ENCODE measurements at regions not wholly inside any gene's neighbourhood (a gene's known extent, or its start where the extent isn't known, plus 50 kb on each side); places are given as distances from the start of the nearest gene placed in this dataset.

DNA sequence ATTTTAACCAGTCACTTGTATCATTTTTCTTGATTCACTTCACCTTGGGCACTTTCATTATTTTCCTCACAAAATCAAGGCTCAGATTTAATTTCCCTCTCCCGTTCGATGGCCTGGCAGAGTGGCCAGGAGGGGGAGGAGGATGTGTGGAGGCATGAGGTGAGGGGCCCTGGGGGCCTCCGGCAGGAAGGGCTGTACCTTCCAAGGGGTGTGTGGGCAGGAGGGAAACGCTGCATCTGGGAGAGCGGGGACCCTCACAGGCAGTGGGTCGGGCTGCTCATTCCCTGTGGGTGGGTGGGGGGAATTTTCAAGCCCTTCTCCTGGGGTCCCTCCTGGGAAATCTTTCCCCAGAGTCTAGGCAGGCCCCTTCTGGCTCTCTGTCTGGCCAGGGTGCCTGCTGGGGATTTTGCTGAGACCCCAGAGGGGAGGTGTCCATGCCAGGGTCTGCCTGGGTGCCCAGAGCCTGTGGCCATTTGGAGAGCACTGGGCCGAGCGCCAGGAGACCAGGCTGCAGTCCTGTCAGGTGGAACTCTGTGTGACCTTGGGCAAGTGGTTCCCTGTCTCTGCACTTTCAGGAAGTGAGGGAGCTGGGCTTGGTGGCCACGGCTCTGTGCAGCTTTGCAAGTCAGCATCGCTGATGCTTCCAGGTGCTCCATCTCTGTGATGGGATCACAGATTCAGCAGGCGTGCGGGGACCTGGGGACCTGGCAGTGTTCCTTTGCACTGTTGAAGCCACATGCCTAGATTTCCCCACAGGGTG, 81.9 kb upstream of the C1orf174 start:
- no peaks in the 10 kb centered on the region for H3K79me2 ChIP-seq (ENCODE audit: control insufficient read depth, low read length)
- H3K4me3 ChIP-seq (ENCODE audit: low read length) = no peak overlapping the region
- H3F3A ChIP-seq (ENCODE audit: control insufficient read depth, insufficient read depth) = no peaks in the 10 kb centered on the region
- no peaks in the 10 kb centered on the region for H4K20me1 ChIP-seq (ENCODE audit: control insufficient read depth, insufficient read depth, low read depth, low read length)
- TF ChIP-seq CTCF (IDR thresholded peaks at IDR 0.05; ENCODE audit: low read depth, low read length, poor library complexity, severe bottlenecking) = no peak
- TF ChIP-seq EZH2phosphoT487 (IDR thresholded peaks at IDR 0.05; ENCODE audit: borderline replicate concordance, low read length) = no peak
- no peaks in the 10 kb centered on the region for H3K27me3 ChIP-seq (ENCODE audit: control insufficient read depth, low read length)
- H3K27ac ChIP-seq (ENCODE audit: low read depth, low read length) = no peak overlapping the region
- no peaks in the 10 kb centered on the region for H3K9me3 ChIP-seq (ENCODE audit: control insufficient read depth, insufficient read depth, low read length)
- no peaks in the 10 kb centered on the region for H3K36me3 ChIP-seq (ENCODE audit: control insufficient read depth, low read length)
- H3K9me2 ChIP-seq (replicated peaks; ENCODE audit: control insufficient read depth, low read length) = no peaks in the 10 kb centered on the region
- no peak overlapping the region for H3K4me2 ChIP-seq (ENCODE audit: low read length)
- H3K4me1 ChIP-seq (ENCODE audit: control insufficient read depth, low read length) = peaks cover 9% of the 10 kb centered on the region

DNA sequence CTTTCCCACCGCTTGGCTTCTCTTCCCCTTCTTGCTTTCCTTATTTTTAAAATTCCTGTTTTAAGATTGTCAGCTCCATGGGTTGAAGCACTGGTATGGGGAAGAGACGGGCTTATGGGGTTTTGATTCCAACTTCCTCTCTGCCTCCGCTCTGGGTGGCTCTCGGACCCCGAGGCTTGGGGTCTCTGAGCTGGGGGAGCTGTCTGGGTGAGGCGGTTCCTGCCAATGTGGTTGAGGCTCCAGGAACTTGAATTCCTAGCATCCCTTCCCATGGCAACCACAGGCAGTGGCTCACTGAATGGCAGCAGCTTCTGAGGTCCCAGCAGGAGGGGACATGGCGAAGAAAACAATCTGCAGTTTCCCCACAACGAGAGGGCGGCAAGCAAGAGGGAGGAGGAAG, 83.1 kb upstream of the C1orf174 start:
- Histone ChIP-seq H3K79me2 (ENCODE audit: control insufficient read depth, low read length) (no peaks in the 10 kb centered on the region), H3K4me1 (ENCODE audit: control insufficient read depth, low read length) (peaks cover 9% of the 10 kb centered on the region), H3F3A (ENCODE audit: control insufficient read depth, insufficient read depth) (no peaks in the 10 kb centered on the region), H4K20me1 (ENCODE audit: control insufficient read depth, insufficient read depth, low read depth, low read length) (no peaks in the 10 kb centered on the region), H3K9me2 (replicated peaks; ENCODE audit: control insufficient read depth, low read length) (no peaks in the 10 kb centered on the region), H3K27me3 (ENCODE audit: control insufficient read depth, low read length) (no peaks in the 10 kb centered on the region), H3K36me3 (ENCODE audit: control insufficient read depth, low read length) (no peaks in the 10 kb centered on the region), H3K4me3 (ENCODE audit: low read length) (no peak overlapping the region), H3K9me3 (ENCODE audit: control insufficient read depth, insufficient read depth, low read length) (no peaks in the 10 kb centered on the region; the same call in 1 of the 2 replicates), H3K27ac (ENCODE audit: low read depth, low read length) (no peak overlapping the region), H3K4me2 (ENCODE audit: low read length) (no peak overlapping the region)
- TF ChIP-seq EZH2phosphoT487 (IDR thresholded peaks at IDR 0.05; ENCODE audit: borderline replicate concordance, low read length) = no peak
- TF ChIP-seq CTCF (IDR thresholded peaks at IDR 0.05; ENCODE audit: low read depth, low read length, poor library complexity, severe bottlenecking) = no peak

DNA sequence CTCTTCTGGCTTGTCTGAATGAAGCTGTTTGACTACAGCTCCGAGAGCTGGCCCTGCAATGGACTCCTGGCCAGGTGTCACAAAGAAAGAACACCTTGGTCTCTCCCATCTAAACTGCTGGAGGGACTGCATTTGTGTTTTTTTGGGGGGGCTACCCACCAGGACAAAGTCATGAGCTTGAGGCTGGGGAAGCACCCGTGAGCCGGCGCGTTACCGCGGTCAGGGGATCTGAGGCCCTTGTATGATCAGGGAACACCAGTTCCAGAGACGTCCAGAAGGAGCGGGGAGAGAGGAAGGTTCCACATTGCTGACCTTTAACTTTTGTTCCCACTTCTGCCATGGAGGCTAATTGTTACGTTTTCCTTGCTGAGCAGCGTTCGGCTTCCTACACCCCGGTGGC, 84.5 kb upstream of the C1orf174 start:
- no peaks in the 10 kb centered on the region for H3K27me3 ChIP-seq (ENCODE audit: control insufficient read depth, low read length)

More for the DNA sequence above, 84.5 kb upstream of the C1orf174 start:
- Histone ChIP-seq H3K4me3 (ENCODE audit: low read length) (no peak overlapping the region), H3K9me2 (replicated peaks; ENCODE audit: control insufficient read depth, low read length) (no peaks in the 10 kb centered on the region), H3K4me2 (ENCODE audit: low read length) (peak overlapping the region; percentile 33), H4K20me1 (ENCODE audit: control insufficient read depth, insufficient read depth, low read depth, low read length) (no peaks in the 10 kb centered on the region), H3K4me1 (ENCODE audit: control insufficient read depth, low read length) (peaks cover 9% of the 10 kb centered on the region), H3K27ac (ENCODE audit: low read depth, low read length) (no peak overlapping the region), H3F3A (ENCODE audit: control insufficient read depth, insufficient read depth) (no peaks in the 10 kb centered on the region), H3K79me2 (ENCODE audit: control insufficient read depth, low read length) (no peaks in the 10 kb centered on the region), H3K36me3 (ENCODE audit: control insufficient read depth, low read length) (no peaks in the 10 kb centered on the region), H3K9me3 (ENCODE audit: control insufficient read depth, insufficient read depth, low read length) (no peaks in the 10 kb centered on the region; the same call in 1 of the 2 replicates)
- TF ChIP-seq EZH2phosphoT487 (IDR thresholded peaks at IDR 0.05; ENCODE audit: borderline replicate concordance, low read length) = no peak
- no peak for TF ChIP-seq CTCF (IDR thresholded peaks at IDR 0.05; ENCODE audit: low read depth, low read length, poor library complexity, severe bottlenecking)

Measured in DOHH2 (cell line).